A673 (cell line): ENCODE measurements at regions not wholly inside any gene's neighbourhood (a gene's known extent, or its start where the extent isn't known, plus 50 kb on each side); places are given as distances from the start of the nearest gene placed in this dataset.

ENCODE experiments used
- CTCF ChIP-seq: fragments of 300-800, 200-600 bp; sonication (generic); conservative IDR thresholded peaks from 2 replicates; pipeline ENCODE4 v1.5.1; 2017; ENCODE audit warnings: low read depth, mild to moderate bottlenecking, antibody characterized with exemption, low read length, moderate library complexity, mixed read lengths
- EZH2 ChIP-seq: fragments of 200-600 bp; sonication (generic); IDR thresholded peaks from 2 replicates; pipeline ENCODE4 v1.6.1; 2017; ENCODE audit warnings: borderline replicate concordance, low read depth, mild to moderate bottlenecking, mixed read lengths, antibody characterized with exemption, low read length; ENCODE audit not compliant: poor library complexity, severe bottlenecking

- no peak for TF ChIP-seq CTCF
- no peak for TF ChIP-seq EZH2
Measured at GRCh38 chr10:129369566-129369965, 97.5 kb upstream of the MGMT start.
